Glutamatergic neuron (in vitro differentiated cells): ENCODE measurements at regions not wholly inside any gene's neighbourhood (a gene's known extent, or its start where the extent isn't known, plus 50 kb on each side); places are given as distances from the start of the nearest gene placed in this dataset.

Experiments used
- DNase-seq: peaks from one replicate; pipeline ENCODE4 v3.0.0; 2022
- H3K27ac Mint-ChIP-seq: one replicate; pipeline ENCODE4 v1.8.0; 2020; ENCODE audit warnings: mild to moderate bottlenecking, mixed read lengths, inconsistent platforms; ENCODE audit not compliant: unreplicated experiment
- H3K27me3 Mint-ChIP-seq: one replicate; pipeline ENCODE4 v1.8.0; 2020; ENCODE audit warnings: mild to moderate bottlenecking, moderate library complexity, mixed read lengths, inconsistent platforms; ENCODE audit not compliant: unreplicated experiment
- H3K36me3 Mint-ChIP-seq: one replicate; pipeline ENCODE4 v1.8.0; 2020; ENCODE audit warnings: mild to moderate bottlenecking, mixed read lengths, inconsistent platforms; ENCODE audit not compliant: unreplicated experiment
- H3K4me1 Mint-ChIP-seq: one replicate; pipeline ENCODE4 v1.8.0; 2020; ENCODE audit warnings: mild to moderate bottlenecking, low read depth, mixed read lengths, inconsistent platforms; ENCODE audit not compliant: unreplicated experiment
- H3K4me3 Mint-ChIP-seq: one replicate; pipeline ENCODE4 v1.8.0; 2020; ENCODE audit warnings: mild to moderate bottlenecking, mixed read lengths, inconsistent platforms; ENCODE audit not compliant: unreplicated experiment
- H3K9me3 Mint-ChIP-seq: one replicate; pipeline ENCODE4 v1.8.0; 2020; ENCODE audit warnings: mild to moderate bottlenecking, moderate library complexity, mixed read lengths, inconsistent platforms; ENCODE audit not compliant: unreplicated experiment
- TF ChIP-seq, protein P1 (sequence below): fragments of 200-600 bp; sonication (generic); IDR thresholded peaks from one replicate; pipeline ENCODE4 v1.5.0; 2021; ENCODE audit not compliant: partially characterized antibody, unreplicated experiment

DNA sequence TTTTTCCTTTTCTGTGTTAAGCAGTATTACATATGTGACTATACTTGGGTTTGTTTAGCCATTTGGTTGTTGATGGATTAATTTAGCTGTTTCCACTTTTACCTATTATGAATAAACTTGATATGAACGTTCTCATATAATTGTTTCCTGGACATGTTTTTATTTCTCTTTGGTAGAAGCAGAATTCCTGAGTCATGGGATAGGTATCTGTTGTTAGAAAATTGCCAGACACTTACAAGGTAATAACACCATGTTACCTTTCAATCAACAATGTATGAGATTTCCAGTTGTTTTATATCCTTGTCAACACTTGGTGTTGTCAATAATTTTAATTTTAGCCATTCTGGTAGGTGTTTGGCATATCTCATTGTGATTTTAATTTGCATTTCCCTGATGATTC lies 475.4 kb downstream of the IGSF11 start:
- Mint-ChIP-seq H3K4me1 (no peaks in the 10 kb centered on the region), H3K4me3 (no peak overlapping the region), H3K27ac (no peak overlapping the region), H3K27me3 (no peaks in the 10 kb centered on the region), H3K36me3 (no peaks in the 10 kb centered on the region), H3K9me3 (no peaks in the 10 kb centered on the region)
- no peak for DNase-seq
- TF ChIP-seq, protein P1, sequence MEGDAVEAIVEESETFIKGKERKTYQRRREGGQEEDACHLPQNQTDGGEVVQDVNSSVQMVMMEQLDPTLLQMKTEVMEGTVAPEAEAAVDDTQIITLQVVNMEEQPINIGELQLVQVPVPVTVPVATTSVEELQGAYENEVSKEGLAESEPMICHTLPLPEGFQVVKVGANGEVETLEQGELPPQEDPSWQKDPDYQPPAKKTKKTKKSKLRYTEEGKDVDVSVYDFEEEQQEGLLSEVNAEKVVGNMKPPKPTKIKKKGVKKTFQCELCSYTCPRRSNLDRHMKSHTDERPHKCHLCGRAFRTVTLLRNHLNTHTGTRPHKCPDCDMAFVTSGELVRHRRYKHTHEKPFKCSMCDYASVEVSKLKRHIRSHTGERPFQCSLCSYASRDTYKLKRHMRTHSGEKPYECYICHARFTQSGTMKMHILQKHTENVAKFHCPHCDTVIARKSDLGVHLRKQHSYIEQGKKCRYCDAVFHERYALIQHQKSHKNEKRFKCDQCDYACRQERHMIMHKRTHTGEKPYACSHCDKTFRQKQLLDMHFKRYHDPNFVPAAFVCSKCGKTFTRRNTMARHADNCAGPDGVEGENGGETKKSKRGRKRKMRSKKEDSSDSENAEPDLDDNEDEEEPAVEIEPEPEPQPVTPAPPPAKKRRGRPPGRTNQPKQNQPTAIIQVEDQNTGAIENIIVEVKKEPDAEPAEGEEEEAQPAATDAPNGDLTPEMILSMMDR = no peak

DNA sequence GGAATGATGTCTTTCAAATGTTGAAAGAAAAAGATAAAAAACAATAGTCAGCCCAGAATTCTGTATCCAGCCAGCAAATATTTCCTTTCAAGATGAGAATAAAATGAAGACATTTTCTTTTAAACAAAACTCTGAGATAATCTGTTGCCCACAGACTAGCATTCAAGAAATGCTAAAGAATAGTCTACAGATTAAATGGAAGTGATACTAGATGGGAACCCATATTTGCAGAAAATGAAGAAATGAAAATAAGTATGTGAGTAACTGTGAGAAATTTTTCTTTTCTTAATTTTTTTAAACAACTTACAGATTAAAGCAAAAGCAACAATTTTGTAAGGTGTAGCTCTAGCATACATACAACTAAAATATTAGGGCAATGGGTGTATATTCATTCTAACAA lies 469.8 kb downstream of the IGSF11 start:
- Mint-ChIP-seq H3K4me3 (no peak overlapping the region), H3K27me3 (no peaks in the 10 kb centered on the region), H3K9me3 (peaks cover 2% of the 10 kb centered on the region), H3K36me3 (peaks cover 7% of the 10 kb centered on the region), H3K27ac (no peak overlapping the region), H3K4me1 (no peaks in the 10 kb centered on the region)
- no peak for DNase-seq
- TF ChIP-seq, protein P1 = no peak

DNA sequence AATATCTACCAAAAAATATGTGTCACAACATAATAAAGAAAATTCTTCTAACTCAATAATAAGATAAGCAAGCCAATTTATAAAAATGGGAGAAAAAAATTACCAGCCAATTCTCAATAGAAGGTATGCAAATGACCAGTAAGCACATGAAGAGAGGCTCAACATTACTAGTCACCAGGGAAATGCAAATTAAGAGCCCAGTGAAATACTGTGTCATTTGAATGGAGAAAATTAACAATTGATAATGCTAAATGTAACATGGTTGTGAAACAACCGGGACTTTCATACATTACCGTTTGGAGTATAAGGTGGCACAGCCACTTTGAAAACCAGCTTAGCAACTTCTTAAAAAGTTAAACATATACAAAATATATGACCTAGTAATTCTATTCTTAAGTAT lies 460.7 kb downstream of the IGSF11 start:
- Mint-ChIP-seq H3K4me3 (no peak overlapping the region), H3K27me3 (no peaks in the 10 kb centered on the region), H3K4me1 (no peaks in the 10 kb centered on the region), H3K27ac (no peak overlapping the region), H3K36me3 (peaks cover 1% of the 10 kb centered on the region), H3K9me3 (peaks cover 6% of the 10 kb centered on the region)
- DNase-seq = no peak
- TF ChIP-seq, protein P1 = no peak

DNA sequence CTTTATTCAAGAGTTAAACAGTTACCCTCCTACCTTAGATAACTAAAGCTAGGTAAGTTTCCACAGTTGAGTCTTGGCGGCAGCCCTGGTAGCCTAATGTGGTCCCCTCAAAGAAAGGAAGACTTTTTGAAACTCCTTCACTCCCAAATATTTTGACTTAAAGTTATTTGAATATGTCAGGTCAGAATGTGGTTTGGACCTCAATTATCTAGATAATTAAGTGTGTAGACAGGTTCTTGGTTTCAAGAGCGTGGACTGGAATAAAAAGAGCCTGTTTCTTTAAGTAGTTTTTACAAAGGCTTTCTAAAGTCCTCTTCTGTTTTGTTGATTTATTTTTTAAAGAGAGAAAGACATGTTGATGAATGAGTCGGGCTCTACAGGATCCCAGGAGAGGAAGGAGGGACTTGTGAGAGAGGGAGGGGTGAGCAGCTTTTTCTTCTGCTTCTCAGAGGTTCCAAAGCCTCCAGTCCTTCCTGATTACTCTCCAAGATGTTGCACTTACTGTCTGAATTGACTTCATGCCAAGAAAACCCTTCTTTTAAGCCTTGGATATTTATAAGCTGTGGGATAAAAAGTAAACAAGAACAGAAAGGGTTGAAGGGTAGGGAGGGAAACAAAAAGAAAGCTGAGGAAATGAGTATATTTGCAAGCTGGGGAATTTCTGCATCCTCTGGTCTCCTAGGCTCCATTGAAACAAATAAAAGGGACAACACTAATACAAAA lies 457.4 kb downstream of the IGSF11 start:
- Mint-ChIP-seq H3K9me3 (no peaks in the 10 kb centered on the region), H3K36me3 (no peaks in the 10 kb centered on the region), H3K4me3 (no peak overlapping the region), H3K4me1 (no peaks in the 10 kb centered on the region), H3K27me3 (no peaks in the 10 kb centered on the region), H3K27ac (no peak overlapping the region)
- TF ChIP-seq, protein P1 = no peak
- no peak for DNase-seq

DNA sequence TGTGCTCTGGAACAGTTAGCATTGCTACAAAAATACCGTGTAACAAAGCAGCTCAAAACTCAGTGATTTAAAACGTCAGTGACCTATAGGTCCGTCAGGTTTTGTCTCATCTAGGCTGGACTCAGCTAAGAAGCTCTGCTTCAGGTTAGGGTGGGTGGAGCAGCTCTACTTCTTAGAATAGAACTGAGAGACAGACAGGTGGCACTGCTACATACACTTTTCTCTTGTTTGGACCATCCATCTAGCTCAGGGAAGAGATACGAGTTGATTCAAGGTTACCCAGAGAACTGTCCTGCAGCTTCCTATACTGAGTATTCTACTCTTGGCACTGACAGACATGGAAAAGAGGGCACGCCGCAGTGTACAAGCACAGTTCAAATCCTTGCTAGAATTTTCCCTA lies 456.1 kb downstream of the IGSF11 start:
- Mint-ChIP-seq H3K4me1 (no peaks in the 10 kb centered on the region), H3K36me3 (no peaks in the 10 kb centered on the region), H3K27me3 (no peaks in the 10 kb centered on the region), H3K4me3 (no peak overlapping the region), H3K27ac (no peak overlapping the region), H3K9me3 (no peaks in the 10 kb centered on the region)
- DNase-seq = no peak
- TF ChIP-seq, protein P1 = no peak
